SW480 (cell line): ENCODE measurements at regions not wholly inside any gene's neighbourhood (a gene's known extent, or its start where the extent isn't known, plus 50 kb on each side); places are given as distances from the start of the nearest gene placed in this dataset.
A peak's percentile ranks its signal among the peaks of the same experiment; 100 is the strongest.

Experiments used
- DNase-seq: peaks from one replicate; pipeline ENCODE4 v3.0.0-alpha.2; 2016; ENCODE audit warnings: low spot score

DNA sequence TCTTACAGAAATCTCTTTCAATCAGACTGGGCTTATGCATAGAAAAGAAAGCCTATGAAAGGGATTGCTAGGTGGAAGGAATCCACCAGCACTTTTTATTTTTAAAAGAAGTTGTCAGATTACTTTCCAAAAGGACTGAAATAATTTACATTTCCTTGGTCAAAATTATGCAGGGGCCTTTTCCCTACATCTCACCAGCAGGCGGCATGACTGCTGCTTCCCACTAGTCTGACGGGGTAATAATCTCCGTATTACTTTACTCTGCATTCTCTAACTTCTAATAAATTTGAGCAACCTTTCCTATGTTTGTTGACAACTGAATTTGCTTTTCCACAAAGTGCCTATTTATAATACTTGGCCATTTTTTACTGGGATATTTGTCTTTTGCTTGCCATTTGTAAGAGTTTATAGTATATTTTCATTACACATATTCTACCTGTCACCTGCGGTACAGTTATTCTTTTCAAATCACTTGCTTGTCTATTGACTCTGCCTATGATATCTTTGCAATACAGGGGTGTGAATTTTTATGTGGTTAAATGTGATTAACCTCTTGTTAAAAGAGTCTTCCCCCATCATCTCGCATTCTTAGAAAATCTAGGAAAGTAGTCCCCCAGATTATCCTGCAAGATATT, 51.9 kb upstream of the USP47 start:
- peak; percentile 14 for DNase-seq

DNA sequence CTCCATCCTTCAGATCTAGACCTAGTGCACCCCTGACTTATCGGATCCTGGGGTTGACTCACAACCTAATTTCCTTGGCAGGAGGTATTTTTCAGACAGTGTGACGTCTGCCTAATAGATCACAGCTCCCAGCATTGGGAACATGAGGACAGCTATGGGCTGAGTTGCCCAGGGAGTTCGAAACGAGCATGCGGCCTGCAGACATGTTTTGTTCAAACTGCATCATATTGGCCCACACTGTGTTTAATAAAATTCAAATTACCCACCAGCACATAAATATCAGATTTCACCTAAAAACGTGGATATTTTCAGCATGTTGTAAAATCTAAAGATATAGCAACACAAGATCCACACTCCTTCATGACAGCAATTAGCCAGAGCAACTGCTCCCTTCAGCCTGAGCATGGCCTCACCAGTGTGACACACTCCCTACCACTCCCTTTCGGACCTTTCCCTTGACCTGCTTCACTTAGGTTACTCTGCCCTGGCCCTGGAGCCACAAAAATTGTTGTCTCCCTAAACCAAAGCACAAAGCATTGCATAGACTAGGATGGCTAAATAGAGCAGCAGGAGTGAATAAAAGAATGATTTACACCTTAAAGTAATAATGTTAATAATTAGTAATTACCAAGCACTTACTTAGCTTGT, 53.6 kb upstream of the USP47 start:
- DNase-seq = no peak

DNA sequence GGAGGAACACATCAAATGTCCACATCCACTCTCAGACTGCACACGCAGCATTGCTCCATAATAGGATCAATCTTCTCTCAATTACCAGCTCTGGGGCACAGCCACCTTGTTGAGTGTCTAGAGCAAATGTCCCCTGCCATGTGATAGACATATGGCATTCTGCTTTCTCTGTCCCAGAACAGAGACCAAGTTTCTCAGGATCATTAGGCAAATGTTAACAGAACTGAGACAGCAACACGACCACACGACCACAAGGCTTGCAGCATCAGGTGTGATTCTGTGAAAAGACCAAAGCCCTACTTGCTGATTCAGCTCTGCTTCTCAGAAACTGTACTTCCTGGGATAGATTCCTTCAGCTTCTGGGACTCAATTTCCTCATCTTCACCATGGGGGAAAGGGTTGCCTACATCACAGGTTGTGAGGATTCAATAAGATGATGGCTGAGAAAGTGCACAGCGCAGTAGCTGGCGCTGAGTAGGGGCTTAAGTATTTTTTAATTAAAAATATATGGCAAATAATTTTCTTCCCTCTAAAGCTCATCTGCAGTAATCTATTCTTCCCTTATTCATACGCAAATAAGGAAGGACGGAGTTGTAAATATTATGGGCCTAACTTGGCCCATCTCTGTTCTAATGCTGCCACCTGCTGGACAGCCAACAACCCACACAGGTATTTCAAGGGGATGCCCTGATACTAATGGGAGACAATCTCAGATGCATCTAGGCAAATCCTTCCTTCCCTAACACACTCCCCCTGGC, 54.3 kb upstream of the USP47 start:
- DNase-seq = peak; percentile 79

DNA sequence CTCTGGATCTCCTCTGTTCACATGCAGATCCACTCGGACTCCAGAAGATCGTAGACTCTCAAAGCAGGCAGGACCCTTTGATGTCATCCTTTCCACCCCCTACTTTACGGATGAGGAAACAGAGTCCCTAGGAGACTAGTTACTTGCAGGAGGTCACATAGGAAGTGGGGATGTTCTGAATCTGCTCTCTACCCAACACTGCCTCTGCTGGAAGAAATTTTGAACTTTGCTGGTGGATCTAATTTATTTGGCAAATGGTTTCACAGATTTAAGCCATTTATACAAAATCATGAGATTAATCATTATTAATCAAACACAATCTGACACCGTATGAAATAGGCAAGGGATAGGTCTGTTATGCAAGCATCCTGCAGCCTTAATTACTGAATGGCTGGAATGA, 55.0 kb upstream of the USP47 start:
- DNase-seq = peak; percentile 24

DNA sequence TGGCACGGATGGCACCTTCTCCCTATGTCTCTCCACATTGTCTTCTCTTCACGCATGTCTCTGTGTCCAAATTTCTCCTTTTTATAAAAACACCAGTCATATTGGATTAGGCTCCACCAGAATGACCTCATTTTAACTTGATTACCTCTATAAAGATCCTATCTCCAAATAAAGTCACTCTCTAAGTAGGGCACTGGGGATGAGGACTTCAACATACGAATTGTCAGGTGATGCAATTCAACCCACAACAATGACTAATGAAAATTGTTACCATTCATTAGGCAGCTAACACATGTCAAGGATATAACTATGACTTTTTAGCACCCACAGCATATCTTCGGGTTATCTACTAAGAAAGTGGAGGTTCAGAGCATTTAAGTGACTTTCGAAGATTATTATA, 55.5 kb upstream of the USP47 start:
- no peak for DNase-seq

DNA sequence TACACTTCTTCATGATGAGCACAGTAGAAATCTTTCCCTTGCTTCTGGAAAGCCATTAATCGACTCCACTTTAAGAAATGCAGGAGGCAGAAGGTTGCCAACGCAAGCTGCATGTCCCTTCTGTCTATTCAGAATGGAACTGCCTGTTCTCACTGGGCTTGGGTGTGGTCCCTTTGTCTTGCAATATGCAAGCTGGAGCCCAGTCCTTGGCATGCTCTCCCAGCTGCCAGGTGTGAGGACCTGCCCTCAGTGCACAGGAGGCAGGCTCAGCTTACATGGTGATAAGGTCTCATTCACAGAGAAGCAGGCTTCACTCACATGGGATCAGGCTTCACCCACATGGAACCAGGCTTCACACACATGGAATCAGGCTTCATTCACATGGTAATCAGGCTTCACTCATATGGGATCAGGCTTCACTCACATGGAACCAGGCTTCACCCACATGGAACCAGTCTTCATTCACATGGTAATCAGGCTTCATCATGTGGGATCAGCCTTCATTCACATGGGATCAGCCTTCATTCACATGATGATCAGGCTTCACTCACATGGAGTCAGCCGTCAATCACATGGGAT, 59.2 kb upstream of the USP47 start:
- DNase-seq = no peak

DNA sequence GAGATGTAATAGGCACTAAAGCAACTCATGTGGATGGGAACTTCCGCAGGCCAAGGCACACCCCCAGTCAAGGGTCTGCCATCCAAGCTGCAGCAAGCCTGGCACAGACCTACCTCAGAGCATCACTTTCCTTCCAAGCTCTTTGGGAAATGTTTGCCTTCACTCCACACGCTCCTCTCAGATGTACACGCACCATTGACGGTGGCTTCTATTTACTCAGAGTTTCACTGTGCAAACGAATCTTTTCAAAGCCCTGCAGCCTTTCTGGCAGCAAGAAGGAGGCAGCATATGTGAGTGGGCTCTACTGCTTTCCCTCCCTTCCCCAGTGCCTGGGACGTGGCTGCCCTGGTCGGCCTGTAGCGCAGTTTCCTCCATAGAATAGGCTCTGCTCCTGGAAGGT, 60.9 kb upstream of the USP47 start:
- no peak for DNase-seq

DNA sequence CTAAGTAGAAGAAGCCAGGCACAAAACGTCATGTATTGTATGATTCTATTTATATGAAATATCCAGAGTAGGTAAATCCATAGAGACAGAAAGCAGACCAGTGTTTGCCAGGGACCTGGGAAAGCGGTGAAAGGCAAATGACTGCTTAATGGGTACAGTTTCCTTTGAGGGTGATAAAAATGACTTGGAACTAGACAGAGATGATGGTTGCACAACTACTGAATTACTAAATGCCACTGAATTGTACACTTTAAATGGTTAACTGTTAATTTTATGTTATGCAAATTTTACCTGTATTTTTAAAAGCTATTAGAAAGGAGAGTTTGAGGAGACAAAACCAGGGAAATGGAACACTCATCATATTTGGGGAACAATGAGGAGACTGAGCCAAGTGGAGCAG, 61.8 kb upstream of the USP47 start:
- no peak for DNase-seq

DNA sequence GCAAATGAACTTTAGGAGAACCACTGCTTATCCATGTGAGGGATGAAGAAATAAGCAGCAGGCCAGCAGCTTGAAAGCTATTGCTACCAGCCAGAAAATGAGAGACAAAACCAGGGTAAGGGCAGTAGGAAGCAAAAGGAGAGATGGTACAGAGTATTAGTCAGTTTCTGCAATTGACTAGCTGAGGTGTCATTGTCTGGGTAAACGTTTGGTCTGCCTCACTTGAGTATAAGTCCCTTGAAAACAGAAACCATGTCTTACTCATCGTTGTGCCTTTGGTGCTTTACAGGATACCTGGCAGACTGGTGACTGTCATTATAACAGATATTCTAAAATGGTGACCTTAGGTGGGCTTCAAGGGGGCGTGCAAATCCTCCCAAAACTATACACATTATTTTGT, 63.9 kb upstream of the USP47 start:
- no peak for DNase-seq

DNA sequence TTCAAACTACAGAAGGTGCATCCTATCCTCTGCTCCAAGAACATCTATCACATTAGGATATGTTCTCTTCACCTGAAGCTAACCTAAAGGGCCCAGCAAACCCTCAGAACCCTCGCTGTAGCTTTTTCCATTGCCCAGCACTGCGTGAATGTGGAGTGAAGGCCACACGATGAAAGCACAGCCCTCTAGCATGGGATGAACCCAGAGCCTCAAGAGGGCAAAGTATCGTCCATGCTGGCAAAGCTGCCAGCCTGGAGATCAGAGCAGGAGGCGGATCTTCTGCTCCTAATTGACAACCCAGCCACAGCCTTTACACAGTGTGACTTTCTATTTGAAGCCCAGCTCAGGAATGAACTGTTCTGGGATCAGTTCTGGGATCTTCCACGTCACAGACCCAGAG, 65.1 kb upstream of the USP47 start:
- no peak for DNase-seq

DNA sequence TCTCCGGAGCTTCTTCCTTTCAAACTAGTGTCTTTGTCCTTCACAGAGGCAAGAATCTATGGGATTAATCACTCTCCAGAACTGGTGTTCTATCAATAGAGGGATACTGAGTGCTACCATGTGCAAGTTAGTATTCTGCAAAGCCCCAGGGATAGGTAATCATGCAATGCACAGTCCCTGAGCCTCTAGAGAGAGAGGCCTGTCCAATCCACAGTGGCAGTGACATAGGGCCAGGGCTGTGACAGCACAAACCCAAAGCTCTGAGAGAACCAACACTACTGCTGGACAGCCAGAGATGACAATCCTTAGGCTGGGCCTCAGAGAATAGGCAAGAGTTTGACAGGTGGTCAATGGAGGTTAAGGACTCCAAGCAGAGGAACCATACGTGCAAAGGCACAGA, 66.8 kb upstream of the USP47 start:
- DNase-seq = no peak

DNA sequence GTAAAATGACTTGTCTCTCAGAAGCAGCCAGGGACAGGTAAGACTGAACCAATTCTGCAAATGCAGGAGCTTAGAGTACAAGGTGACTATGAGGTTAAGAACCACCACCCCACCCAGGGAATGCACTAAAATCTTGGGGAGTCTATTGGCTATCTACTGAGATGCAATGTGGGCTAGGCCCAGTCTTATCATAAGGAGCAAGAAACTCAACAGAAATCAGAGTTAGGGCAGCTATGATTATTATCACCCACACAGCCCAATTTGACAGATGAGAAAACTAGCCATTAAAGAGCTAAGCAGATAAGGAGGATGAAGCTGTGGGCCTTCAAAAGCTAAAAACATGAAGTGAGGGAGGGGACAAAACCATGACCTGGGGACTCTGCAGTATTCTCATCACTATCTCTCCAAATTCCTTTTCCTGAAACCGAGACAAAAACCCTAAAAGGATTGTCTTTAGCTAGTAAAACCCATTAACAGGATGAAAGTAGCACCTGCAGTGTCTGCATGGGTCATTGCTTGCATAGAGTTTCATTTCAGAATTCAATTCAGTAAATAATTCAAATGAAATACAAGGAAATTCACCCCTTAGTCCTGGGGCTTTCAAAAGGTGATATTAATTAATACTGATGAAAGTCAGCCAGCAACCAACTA, 68.8 kb upstream of the USP47 start:
- DNase-seq = no peak

DNA sequence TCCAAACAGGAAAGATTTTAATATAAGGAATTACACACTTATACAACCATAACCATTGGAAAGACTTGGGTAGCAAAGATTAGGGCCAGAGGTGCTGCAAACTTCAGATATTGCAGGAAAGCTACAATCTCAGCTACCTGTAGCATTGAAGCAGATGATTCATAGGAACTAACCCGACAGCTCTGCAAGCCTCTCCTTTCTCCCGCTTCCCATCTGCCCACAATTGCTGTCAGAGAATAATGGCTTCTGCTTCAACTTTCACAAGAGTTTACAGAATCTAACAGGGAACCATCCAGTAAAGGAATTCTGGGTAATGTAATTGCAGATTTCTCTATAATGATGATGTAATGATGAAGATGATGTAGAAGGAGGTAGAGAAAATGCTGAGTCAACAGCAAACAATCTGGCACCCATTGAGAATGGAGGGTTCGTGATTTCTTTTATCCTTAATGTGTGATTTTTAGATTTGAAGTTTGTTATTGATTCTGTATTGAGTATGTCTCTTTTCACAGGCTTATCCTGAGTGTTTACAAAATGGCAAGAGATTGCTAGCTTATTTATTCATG, 70.8 kb upstream of the USP47 start:
- no peak for DNase-seq

DNA sequence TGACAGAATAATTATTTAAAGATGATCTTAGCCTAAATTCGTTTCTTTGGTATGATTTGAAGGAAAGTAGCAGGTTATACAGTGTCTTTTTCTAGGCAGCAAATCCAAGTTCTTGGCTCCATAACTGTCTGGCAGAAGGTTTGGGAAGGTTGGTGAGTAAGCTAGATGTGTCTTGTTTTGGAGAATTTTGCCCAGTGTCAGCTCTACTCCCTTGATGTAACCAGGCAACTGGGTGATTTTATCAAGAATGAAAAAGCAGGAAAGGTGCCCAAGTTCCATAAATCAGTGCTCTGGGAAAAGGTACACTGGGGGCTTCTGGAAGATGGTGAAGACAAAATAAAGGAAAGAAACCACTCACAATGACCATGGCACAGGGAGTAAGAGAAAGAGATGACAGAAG, 71.5 kb upstream of the USP47 start:
- no peak for DNase-seq

DNA sequence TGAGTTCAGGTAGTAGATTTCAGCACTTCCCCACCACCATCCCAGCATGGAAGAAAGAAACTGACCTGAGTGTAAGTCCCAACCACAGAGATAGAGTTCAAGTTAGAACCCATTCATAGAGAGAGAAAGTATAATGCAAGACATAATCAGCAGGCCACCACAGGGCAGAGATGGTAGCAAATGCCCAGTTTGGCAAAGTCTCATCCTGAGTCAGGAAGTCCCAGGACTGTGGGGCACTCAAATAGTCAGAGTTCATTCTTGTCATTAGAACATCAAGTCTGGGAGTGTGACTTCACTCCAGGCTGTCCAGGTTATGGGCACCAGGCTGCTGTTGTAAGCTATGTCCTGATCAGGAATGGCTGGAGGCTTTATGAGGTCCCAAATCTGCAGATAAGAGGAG, 72.0 kb upstream of the USP47 start:
- DNase-seq = no peak

DNA sequence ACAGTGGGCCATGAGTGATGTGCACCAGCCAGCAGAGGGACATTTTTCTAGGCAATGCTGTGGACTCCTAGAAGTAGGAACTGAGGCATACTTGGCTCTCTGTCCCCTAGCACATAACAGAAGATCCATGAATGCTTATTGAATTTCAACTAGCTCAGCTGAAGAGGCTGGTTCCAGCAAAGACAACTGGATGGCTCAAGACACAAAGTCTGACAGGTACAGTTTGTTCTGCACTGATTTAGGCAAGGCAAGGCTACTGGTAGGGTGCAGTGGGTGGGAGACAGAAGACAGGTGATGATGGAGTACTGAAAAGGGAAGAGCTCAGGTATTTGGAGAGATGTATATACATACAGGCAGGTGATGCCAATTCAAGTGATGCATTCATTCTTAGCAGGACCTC, 72.4 kb upstream of the USP47 start:
- DNase-seq = no peak

DNA sequence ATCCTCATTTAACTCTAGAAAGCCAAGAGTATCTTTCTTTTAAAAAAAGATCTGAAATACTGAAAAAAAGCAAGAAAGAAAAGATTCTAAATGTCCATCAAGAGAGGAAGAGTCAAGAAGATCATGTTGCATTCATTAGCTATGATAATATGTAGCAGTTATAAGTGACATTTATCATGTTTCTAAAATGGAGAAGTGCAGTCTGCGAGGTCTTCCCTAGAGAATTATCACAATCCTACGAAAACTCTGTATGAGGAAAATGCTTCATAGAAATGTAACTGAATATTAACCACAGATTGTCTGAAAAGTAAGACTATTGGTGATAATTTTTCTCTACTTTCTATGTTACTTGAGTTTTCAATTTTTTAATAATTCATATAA, 77.4 kb upstream of the USP47 start:
- DNase-seq = no peak

DNA sequence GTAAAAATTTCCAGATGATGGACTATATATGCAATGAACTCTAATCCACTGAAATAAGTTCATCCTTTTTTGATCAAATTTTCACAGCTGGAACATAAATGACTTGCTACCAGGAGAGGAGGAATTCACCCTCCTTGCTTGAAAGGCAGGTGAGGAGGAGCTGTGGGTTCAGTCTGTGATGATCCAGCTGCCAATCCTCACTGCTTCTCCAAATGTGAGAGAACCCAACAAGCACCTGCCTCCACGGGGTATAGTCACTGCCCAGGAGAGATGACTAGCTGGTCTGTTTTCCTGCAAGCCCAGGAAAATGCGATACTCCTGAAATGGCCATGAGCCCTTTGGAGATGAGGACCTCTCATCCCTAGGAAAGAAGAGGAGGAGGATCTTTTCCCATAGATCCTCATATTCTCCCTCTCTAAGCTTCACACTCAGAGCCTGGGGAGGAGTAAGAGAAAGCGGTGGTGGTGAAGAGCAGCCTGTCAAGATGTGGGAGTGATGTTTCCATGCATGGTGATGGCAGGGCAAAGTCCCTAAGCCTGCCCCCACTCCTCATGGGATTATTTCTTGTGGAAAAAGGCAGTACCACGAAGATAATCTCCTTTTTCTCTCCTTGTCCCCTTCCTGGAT, 77.9 kb upstream of the USP47 start:
- no peak for DNase-seq

DNA sequence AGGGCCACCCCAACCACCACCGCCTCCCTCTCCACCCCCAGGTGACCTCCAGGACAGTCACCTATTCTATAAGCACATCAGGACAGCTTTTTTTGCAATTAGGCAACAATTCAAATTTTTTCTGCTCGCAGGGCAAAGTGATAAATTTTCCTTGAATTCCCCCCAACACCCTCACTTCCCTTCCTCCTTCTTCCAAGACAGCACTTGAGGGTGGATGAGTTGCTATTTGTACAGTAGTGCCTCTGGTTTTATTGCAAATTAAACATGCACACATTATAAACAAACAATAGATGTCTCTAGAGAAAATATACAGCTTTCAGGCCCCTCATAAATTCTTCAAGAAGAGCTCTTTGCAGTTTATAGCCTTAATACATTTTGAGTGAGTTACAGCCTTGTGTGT, 80.9 kb upstream of the USP47 start:
- no peak for DNase-seq

DNA sequence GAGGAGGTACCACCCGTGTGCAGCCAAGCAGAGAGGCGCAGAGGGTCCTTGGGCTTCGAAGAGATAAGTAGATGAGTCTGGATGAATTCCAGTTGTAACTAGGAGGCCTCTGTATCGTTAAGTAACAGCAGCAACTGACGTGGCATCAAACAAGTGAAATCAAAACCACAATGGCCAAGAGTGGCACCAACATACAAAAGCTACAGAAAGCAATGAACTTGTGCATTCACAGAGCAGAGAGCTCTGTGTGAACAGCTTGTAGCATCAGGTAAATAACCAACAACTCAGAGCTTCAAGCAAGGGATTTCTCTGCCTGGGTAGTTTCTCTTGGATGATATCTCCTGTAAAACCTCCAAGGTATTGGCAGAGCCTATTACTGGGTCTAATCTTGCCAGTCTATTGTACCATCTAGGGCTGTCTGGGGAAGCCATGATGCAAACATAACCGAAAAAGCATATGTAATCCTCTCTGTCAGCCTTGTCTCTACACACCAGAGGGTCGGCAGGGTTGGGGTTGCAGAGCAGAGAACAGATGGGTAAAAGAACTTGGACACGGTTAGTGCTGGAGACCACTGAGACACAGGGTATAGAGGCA, 83.1 kb upstream of the USP47 start:
- no peak for DNase-seq

DNA sequence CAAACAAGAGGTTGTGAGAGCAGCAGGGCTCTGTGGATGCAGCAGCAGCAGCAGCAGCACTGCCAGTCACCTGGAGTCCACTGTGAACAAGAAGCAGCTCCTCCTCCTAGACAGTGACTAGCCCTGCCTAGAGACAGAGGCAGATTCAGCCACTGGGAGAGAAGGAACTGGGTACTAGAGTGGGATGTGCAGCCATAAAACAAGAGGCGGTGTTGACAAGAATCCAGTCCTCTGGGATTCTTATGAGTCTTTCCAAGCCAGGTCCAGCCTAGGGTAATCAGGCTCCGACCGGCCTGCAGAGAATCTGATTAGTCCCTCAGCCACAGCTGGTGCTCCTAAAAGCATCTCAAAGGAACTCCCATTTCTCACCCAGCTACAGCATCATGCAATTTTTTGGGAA, 83.9 kb upstream of the USP47 start:
- no peak for DNase-seq

DNA sequence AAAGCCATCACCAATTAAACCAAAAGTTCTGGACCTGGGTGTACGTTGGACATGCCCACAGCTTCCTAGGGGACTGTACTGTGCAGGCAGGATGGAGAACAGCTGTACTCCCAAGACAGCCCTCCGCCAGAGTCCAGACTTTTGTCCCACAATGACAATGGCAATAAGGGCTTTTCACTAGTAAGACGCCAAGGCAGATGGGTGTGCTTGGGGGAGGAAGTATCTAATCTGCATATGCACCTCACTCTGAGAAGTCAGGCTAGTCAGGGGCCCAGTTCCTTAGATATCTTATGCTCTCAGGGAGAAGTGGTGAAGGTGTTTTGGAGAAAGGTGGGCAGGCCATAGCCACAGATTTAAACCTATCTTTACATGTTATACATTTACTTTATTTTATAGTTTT, 85.1 kb upstream of the USP47 start:
- no peak for DNase-seq
